K562 (cell line): ENCODE measurements at regions not wholly inside any gene's neighbourhood (a gene's known extent, or its start where the extent isn't known, plus 50 kb on each side); places are given as distances from the start of the nearest gene placed in this dataset.
A peak's percentile ranks its signal among the peaks of the same experiment; 100 is the strongest.

ENCODE experiments used
- BHLHE40 ChIP-seq: IDR thresholded peaks from 2 replicates; pipeline ENCODE4 v1.6.1; 2011; ENCODE audit warnings: low read length, improper control_type of control experiment
- GABPA ChIP-seq: fragments of 200-800 bp; sonication (Bioruptor generic); conservative IDR thresholded peaks from 2 replicates; pipeline ENCODE4 v1.6.1; 2016; ENCODE audit warnings: low read depth, missing genetic modification characterization, missing compliant biosample characterization
- HDGF ChIP-seq: fragments of 450-650 bp; IDR thresholded peaks from 2 replicates; pipeline ENCODE4 v1.6.1; 2016
- LARP7 ChIP-seq: fragments of 450-650 bp; IDR thresholded peaks from 2 replicates; pipeline ENCODE4 v1.6.1; 2016
- MAFG ChIP-seq: fragments of 450-650 bp; conservative IDR thresholded peaks from 2 replicates; pipeline ENCODE4 v1.6.1; 2016; ENCODE audit warnings: missing genetic modification characterization, missing compliant biosample characterization
- RCOR1 ChIP-seq, 2 experiments: IDR thresholded peaks; 2 replicates each; pipeline ENCODE4 v1.6.1; 2012; ENCODE audit warnings: low read depth in 2 of 2, low read length in 2 of 2, borderline replicate concordance in 1 of 2, improper control_type of control experiment in 1 of 2
- SREBF1 ChIP-seq: fragments of 150-350 bp; IDR thresholded peaks from 2 replicates; pipeline ENCODE4 v1.6.1; 2014; ENCODE audit warnings: antibody characterized with exemption, low read depth, low read length, borderline replicate concordance
- TGIF2 ChIP-seq: sonication (generic); formaldehyde crosslinking; IDR thresholded peaks from 2 replicates; pipeline ENCODE4 v1.8.1; 2022; ENCODE audit warnings: mild to moderate bottlenecking, missing genetic modification reagents, moderate library complexity
- TRIM28 ChIP-seq: fragments of 450-650 bp; IDR thresholded peaks from 2 replicates; pipeline ENCODE4 v1.6.1; 2017
- TF ChIP-seq, protein P1 (sequence below): fragments of 200-800 bp; sonication (Bioruptor generic); IDR thresholded peaks from 2 replicates; pipeline ENCODE4 v1.6.1; 2017; ENCODE audit warnings: missing genetic modification characterization, missing compliant biosample characterization
- TF ChIP-seq, protein P2 (sequence below): fragments of 450-650 bp; IDR thresholded peaks from one replicate; pipeline ENCODE4 v1.6.1; 2018; ENCODE audit warnings: mild to moderate bottlenecking, moderate library complexity; ENCODE audit not compliant: partially characterized antibody
- TF ChIP-seq, protein P3 (sequence below): fragments of 250-450 bp; sonication (Bioruptor Pico); IDR thresholded peaks from 2 replicates; pipeline ENCODE4 v1.4.0; 2020

DNA sequence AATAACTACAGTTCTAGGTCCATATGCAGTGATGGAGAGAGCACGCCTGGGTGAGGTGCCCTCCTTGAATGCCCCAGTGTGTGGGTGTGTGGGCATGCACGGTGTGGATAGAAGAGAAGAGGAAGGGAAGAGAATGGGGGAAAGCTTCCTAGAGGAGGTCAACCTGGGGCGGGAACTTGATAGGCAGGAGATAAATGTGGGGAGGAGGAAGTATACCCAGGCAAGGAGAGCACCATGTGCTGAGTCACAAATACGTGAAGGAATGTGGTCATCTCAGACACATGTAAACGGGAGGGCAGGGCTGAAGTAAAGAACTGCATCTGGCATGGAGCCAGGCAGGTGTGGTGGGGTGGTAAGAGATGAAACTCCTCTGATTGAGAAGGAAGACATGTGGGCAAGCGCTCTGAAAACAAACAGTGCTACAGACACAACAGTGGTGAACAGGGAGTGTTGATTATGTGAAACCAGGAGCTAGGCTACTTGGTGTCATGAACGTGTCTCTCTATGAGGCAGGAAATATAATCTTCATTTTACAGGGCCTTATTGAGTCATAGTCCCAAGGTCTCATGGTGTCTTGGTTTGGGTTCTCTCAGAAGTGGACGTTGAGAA, 61.5 kb upstream of the EED start (continued):
- 0 out of 2 replicates have a peak, but pooled peaks have one; percentile 12 for TF ChIP-seq BHLHE40
- TF ChIP-seq, protein P1, sequence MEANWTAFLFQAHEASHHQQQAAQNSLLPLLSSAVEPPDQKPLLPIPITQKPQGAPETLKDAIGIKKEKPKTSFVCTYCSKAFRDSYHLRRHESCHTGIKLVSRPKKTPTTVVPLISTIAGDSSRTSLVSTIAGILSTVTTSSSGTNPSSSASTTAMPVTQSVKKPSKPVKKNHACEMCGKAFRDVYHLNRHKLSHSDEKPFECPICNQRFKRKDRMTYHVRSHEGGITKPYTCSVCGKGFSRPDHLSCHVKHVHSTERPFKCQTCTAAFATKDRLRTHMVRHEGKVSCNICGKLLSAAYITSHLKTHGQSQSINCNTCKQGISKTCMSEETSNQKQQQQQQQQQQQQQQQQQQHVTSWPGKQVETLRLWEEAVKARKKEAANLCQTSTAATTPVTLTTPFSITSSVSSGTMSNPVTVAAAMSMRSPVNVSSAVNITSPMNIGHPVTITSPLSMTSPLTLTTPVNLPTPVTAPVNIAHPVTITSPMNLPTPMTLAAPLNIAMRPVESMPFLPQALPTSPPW (CRISPR knock-in tag) = peak; percentile 44
- TF ChIP-seq, protein P2, sequence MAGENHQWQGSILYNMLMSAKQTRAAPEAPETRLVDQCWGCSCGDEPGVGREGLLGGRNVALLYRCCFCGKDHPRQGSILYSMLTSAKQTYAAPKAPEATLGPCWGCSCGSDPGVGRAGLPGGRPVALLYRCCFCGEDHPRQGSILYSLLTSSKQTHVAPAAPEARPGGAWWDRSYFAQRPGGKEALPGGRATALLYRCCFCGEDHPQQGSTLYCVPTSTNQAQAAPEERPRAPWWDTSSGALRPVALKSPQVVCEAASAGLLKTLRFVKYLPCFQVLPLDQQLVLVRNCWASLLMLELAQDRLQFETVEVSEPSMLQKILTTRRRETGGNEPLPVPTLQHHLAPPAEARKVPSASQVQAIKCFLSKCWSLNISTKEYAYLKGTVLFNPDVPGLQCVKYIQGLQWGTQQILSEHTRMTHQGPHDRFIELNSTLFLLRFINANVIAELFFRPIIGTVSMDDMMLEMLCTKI = no peak
- TF ChIP-seq, protein P3, sequence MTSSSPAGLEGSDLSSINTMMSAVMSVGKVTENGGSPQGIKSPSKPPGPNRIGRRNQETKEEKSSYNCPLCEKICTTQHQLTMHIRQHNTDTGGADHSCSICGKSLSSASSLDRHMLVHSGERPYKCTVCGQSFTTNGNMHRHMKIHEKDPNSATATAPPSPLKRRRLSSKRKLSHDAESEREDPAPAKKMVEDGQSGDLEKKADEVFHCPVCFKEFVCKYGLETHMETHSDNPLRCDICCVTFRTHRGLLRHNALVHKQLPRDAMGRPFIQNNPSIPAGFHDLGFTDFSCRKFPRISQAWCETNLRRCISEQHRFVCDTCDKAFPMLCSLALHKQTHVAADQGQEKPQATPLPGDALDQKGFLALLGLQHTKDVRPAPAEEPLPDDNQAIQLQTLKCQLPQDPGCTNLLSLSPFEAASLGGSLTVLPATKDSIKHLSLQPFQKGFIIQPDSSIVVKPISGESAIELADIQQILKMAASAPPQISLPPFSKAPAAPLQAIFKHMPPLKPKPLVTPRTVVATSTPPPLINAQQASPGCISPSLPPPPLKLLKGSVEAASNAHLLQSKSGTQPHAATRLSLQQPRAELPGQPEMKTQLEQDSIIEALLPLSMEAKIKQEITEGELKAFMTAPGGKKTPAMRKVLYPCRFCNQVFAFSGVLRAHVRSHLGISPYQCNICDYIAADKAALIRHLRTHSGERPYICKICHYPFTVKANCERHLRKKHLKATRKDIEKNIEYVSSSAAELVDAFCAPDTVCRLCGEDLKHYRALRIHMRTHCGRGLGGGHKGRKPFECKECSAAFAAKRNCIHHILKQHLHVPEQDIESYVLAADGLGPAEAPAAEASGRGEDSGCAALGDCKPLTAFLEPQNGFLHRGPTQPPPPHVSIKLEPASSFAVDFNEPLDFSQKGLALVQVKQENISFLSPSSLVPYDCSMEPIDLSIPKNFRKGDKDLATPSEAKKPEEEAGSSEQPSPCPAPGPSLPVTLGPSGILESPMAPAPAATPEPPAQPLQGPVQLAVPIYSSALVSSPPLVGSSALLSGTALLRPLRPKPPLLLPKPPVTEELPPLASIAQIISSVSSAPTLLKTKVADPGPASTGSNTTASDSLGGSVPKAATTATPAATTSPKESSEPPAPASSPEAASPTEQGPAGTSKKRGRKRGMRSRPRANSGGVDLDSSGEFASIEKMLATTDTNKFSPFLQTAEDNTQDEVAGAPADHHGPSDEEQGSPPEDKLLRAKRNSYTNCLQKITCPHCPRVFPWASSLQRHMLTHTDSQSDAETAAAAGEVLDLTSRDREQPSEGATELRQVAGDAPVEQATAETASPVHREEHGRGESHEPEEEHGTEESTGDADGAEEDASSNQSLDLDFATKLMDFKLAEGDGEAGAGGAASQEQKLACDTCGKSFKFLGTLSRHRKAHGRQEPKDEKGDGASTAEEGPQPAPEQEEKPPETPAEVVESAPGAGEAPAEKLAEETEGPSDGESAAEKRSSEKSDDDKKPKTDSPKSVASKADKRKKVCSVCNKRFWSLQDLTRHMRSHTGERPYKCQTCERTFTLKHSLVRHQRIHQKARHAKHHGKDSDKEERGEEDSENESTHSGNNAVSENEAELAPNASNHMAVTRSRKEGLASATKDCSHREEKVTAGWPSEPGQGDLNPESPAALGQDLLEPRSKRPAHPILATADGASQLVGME = 0 out of 2 replicates have a peak, but pooled peaks have one; percentile 31
- no peak for TF ChIP-seq SREBF1
- peak in 1 of 2 experiments; percentile 50; a peak in 2 of 4 replicates for TF ChIP-seq RCOR1 (IDR thresholded peaks at IDR 0.05; ENCODE audit: borderline replicate concordance in 1 of 2, low read depth in 2 of 2, low read length in 2 of 2)
- TF ChIP-seq TGIF2 (CRISPR knock-in tag) = no peak
- peak; percentile 82; the same call in 1 of the 2 replicates for TF ChIP-seq LARP7
- peak; percentile 47; the same call in 1 of the 2 replicates for TF ChIP-seq GABPA (tag)
- TF ChIP-seq MAFG (tag) = peak; percentile 86
- TF ChIP-seq TRIM28 = no peak
- TF ChIP-seq HDGF = no peak
